ENCODE measurements at regions not wholly inside any gene's neighbourhood (a gene's known extent, or its start where the extent isn't known, plus 50 kb on each side); places are given as distances from the start of the nearest gene placed in this dataset.

GRCh38 chr5:114250536-114250935 is 111.3 kb upstream of the KCNN2 start:
- no peaks in the 10 kb centered on the region for H3K36me3 ChIP-seq (ENCODE audit: control insufficient read depth in 1 of 2, insufficient read depth in 2 of 2, low read length in 2 of 2)
- no peak overlapping the region for H3K4me3 ChIP-seq (ENCODE audit: low read depth in 1 of 2, low read length in 2 of 2)
- no peaks in the 10 kb centered on the region for H3K9me3 ChIP-seq (ENCODE audit: control insufficient read depth in 1 of 2, low read length in 2 of 2)
- H3K27ac ChIP-seq (ENCODE audit: low read length) = no peak overlapping the region
- H3K27me3 ChIP-seq (ENCODE audit: low read depth, low read length) = no peaks in the 10 kb centered on the region
- no peaks in the 10 kb centered on the region for H3K4me1 ChIP-seq (ENCODE audit: control insufficient read depth in 1 of 2, insufficient read depth in 2 of 2, low read length in 2 of 2)

- no peak overlapping the region for H3K4me3 ChIP-seq (ENCODE audit: low read depth in 1 of 2, low read length in 2 of 2)
- no peaks in the 10 kb centered on the region for H3K9me3 ChIP-seq (ENCODE audit: control insufficient read depth in 1 of 2, low read length in 2 of 2)
- no peaks in the 10 kb centered on the region for H3K27me3 ChIP-seq (ENCODE audit: low read depth, low read length)
- no peak overlapping the region for H3K27ac ChIP-seq (ENCODE audit: low read length)
- H3K36me3 ChIP-seq (ENCODE audit: control insufficient read depth in 1 of 2, insufficient read depth in 2 of 2, low read length in 2 of 2) = no peaks in the 10 kb centered on the region
- no peaks in the 10 kb centered on the region for H3K4me1 ChIP-seq (ENCODE audit: control insufficient read depth in 1 of 2, insufficient read depth in 2 of 2, low read length in 2 of 2)
These were observed 109.6 kb upstream of the KCNN2 start for GRCh38 chr5:114252226-114252625.

GRCh38 chr5:114255260-114255659 is 106.6 kb upstream of the KCNN2 start:
- Histone ChIP-seq H3K27me3 (ENCODE audit: low read depth, low read length) (no peaks in the 10 kb centered on the region), H3K27ac (ENCODE audit: low read length) (no peak overlapping the region), H3K36me3 (ENCODE audit: control insufficient read depth in 1 of 2, insufficient read depth in 2 of 2, low read length in 2 of 2) (no peaks in the 10 kb centered on the region), H3K9me3 (ENCODE audit: control insufficient read depth in 1 of 2, low read length in 2 of 2) (no peaks in the 10 kb centered on the region), H3K4me1 (ENCODE audit: control insufficient read depth in 1 of 2, insufficient read depth in 2 of 2, low read length in 2 of 2) (no peaks in the 10 kb centered on the region), H3K4me3 (ENCODE audit: low read depth in 1 of 2, low read length in 2 of 2) (no peak overlapping the region)

- no peaks in the 10 kb centered on the region for H3K9me3 ChIP-seq (ENCODE audit: control insufficient read depth in 1 of 2, low read length in 2 of 2)
- no peaks in the 10 kb centered on the region for H3K4me1 ChIP-seq (ENCODE audit: control insufficient read depth in 1 of 2, insufficient read depth in 2 of 2, low read length in 2 of 2)
- no peak overlapping the region for H3K27ac ChIP-seq (ENCODE audit: low read length)
- H3K36me3 ChIP-seq (ENCODE audit: control insufficient read depth in 1 of 2, insufficient read depth in 2 of 2, low read length in 2 of 2) = no peaks in the 10 kb centered on the region
- no peaks in the 10 kb centered on the region for H3K27me3 ChIP-seq (ENCODE audit: low read depth, low read length)
- no peak overlapping the region for H3K4me3 ChIP-seq (ENCODE audit: low read depth in 1 of 2, low read length in 2 of 2)
These were observed 99.9 kb upstream of the KCNN2 start for GRCh38 chr5:114261989-114262388.

GRCh38 chr5:114265432-114266060 is 96.3 kb upstream of the KCNN2 start:
- Histone ChIP-seq H3K27ac (ENCODE audit: low read length) (no peak overlapping the region), H3K4me1 (ENCODE audit: control insufficient read depth in 1 of 2, insufficient read depth in 2 of 2, low read length in 2 of 2) (no peaks in the 10 kb centered on the region), H3K36me3 (ENCODE audit: control insufficient read depth in 1 of 2, insufficient read depth in 2 of 2, low read length in 2 of 2) (no peaks in the 10 kb centered on the region), H3K9me3 (ENCODE audit: control insufficient read depth in 1 of 2, low read length in 2 of 2) (no peaks in the 10 kb centered on the region), H3K27me3 (ENCODE audit: low read depth, low read length) (no peaks in the 10 kb centered on the region), H3K4me3 (ENCODE audit: low read depth in 1 of 2, low read length in 2 of 2) (no peak overlapping the region)

GRCh38 chr5:114266374-114266773 is 95.5 kb upstream of the KCNN2 start:
- Histone ChIP-seq H3K27me3 (ENCODE audit: low read depth, low read length) (no peaks in the 10 kb centered on the region), H3K4me3 (ENCODE audit: low read depth in 1 of 2, low read length in 2 of 2) (no peak overlapping the region), H3K36me3 (ENCODE audit: control insufficient read depth in 1 of 2, insufficient read depth in 2 of 2, low read length in 2 of 2) (no peaks in the 10 kb centered on the region), H3K9me3 (ENCODE audit: control insufficient read depth in 1 of 2, low read length in 2 of 2) (no peaks in the 10 kb centered on the region), H3K27ac (ENCODE audit: low read length) (no peak overlapping the region), H3K4me1 (ENCODE audit: control insufficient read depth in 1 of 2, insufficient read depth in 2 of 2, low read length in 2 of 2) (no peaks in the 10 kb centered on the region)

GRCh38 chr5:114296191-114296590 is 65.7 kb upstream of the KCNN2 start:
- no peaks in the 10 kb centered on the region for H3K36me3 ChIP-seq (ENCODE audit: control insufficient read depth in 1 of 2, insufficient read depth in 2 of 2, low read length in 2 of 2)

GRCh38 chr5:114297915-114298314 is 64.0 kb upstream of the KCNN2 start:
- no peak overlapping the region for H3K4me3 ChIP-seq (ENCODE audit: low read depth in 1 of 2, low read length in 2 of 2)
- H3K27me3 ChIP-seq (ENCODE audit: low read depth, low read length) = no peaks in the 10 kb centered on the region
- H3K27ac ChIP-seq (ENCODE audit: low read length) = no peak overlapping the region
- no peaks in the 10 kb centered on the region for H3K36me3 ChIP-seq (ENCODE audit: control insufficient read depth in 1 of 2, insufficient read depth in 2 of 2, low read length in 2 of 2)
- H3K4me1 ChIP-seq (ENCODE audit: control insufficient read depth in 1 of 2, insufficient read depth in 2 of 2, low read length in 2 of 2) = no peaks in the 10 kb centered on the region
- no peaks in the 10 kb centered on the region for H3K9me3 ChIP-seq (ENCODE audit: control insufficient read depth in 1 of 2, low read length in 2 of 2)

More at GRCh38 chr5:114296191-114296590, 65.7 kb upstream of the KCNN2 start:
- Histone ChIP-seq H3K9me3 (ENCODE audit: control insufficient read depth in 1 of 2, low read length in 2 of 2) (no peaks in the 10 kb centered on the region), H3K27me3 (ENCODE audit: low read depth, low read length) (no peaks in the 10 kb centered on the region), H3K4me3 (ENCODE audit: low read depth in 1 of 2, low read length in 2 of 2) (no peak overlapping the region), H3K4me1 (ENCODE audit: control insufficient read depth in 1 of 2, insufficient read depth in 2 of 2, low read length in 2 of 2) (no peaks in the 10 kb centered on the region), H3K27ac (ENCODE audit: low read length) (no peak overlapping the region)

- Histone ChIP-seq H3K27ac (ENCODE audit: low read length) (no peak overlapping the region), H3K4me3 (ENCODE audit: low read depth in 1 of 2, low read length in 2 of 2) (no peak overlapping the region), H3K9me3 (ENCODE audit: control insufficient read depth in 1 of 2, low read length in 2 of 2) (no peaks in the 10 kb centered on the region), H3K27me3 (ENCODE audit: low read depth, low read length) (no peaks in the 10 kb centered on the region), H3K4me1 (ENCODE audit: control insufficient read depth in 1 of 2, insufficient read depth in 2 of 2, low read length in 2 of 2) (no peaks in the 10 kb centered on the region), H3K36me3 (ENCODE audit: control insufficient read depth in 1 of 2, insufficient read depth in 2 of 2, low read length in 2 of 2) (no peaks in the 10 kb centered on the region)
These were observed 56.3 kb upstream of the KCNN2 start for GRCh38 chr5:114305402-114306207.

GRCh38 chr5:114308017-114308416 is 53.9 kb upstream of the KCNN2 start:
- Histone ChIP-seq H3K9me3 (ENCODE audit: control insufficient read depth in 1 of 2, low read length in 2 of 2) (no peaks in the 10 kb centered on the region), H3K36me3 (ENCODE audit: control insufficient read depth in 1 of 2, insufficient read depth in 2 of 2, low read length in 2 of 2) (no peaks in the 10 kb centered on the region), H3K27ac (ENCODE audit: low read length) (no peak overlapping the region), H3K4me1 (ENCODE audit: control insufficient read depth in 1 of 2, insufficient read depth in 2 of 2, low read length in 2 of 2) (no peaks in the 10 kb centered on the region), H3K4me3 (ENCODE audit: low read depth in 1 of 2, low read length in 2 of 2) (no peak overlapping the region), H3K27me3 (ENCODE audit: low read depth, low read length) (no peaks in the 10 kb centered on the region)

- Histone ChIP-seq H3K9me3 (ENCODE audit: control insufficient read depth in 1 of 2, low read length in 2 of 2) (no peaks in the 10 kb centered on the region), H3K27me3 (ENCODE audit: low read depth, low read length) (no peaks in the 10 kb centered on the region), H3K4me3 (ENCODE audit: low read depth in 1 of 2, low read length in 2 of 2) (no peak overlapping the region), H3K4me1 (ENCODE audit: control insufficient read depth in 1 of 2, insufficient read depth in 2 of 2, low read length in 2 of 2) (no peaks in the 10 kb centered on the region), H3K27ac (ENCODE audit: low read length) (no peak overlapping the region), H3K36me3 (ENCODE audit: control insufficient read depth in 1 of 2, insufficient read depth in 2 of 2, low read length in 2 of 2) (no peaks in the 10 kb centered on the region)
These were observed 53.4 kb upstream of the KCNN2 start for GRCh38 chr5:114308508-114308907.
